Ovary (tissue), 7 donors: ENCODE measurements at regions not wholly inside any gene's neighbourhood (a gene's known extent, or its start where the extent isn't known, plus 50 kb on each side); places are given as distances from the start of the nearest gene placed in this dataset.
"Not testable (repeated sequence)": the region's sequence is repeated elsewhere in the genome, so short reads cannot be mapped to it uniquely, and the experiment has no call there.

ENCODE experiments used
- DNase-seq, 5 donors: peaks; one replicate each; pipeline ENCODE4 v3.0.0-alpha.2; 2019 to 2020
- H3K27ac ChIP-seq, 2 donors: fragments of 200-600 bp; one replicate each; pipeline versions ENCODE4 v1.5.1 to v1.8.0; 2019 to 2022
- H3K27me3 ChIP-seq: fragments of 200-600 bp; one replicate; pipeline ENCODE4 v1.8.0; 2022
- H3K36me3 ChIP-seq: fragments of 200-600 bp; sonication (generic); one replicate; pipeline ENCODE4 v1.5.1; 2019
- H3K4me1 ChIP-seq: one replicate; pipeline ENCODE4 v1.8.1; 2013; ENCODE audit warnings: mild to moderate bottlenecking, moderate library complexity; ENCODE audit not compliant: insufficient read depth
- H3K4me3 ChIP-seq: fragments of 200-600 bp; sonication (generic); one replicate; pipeline ENCODE4 v1.5.1; 2017
- H3K9me3 ChIP-seq, 2 donors: fragments of 200-600 bp in 1 of 2; sonication (generic) in 1 of 2; one replicate each; pipeline versions ENCODE4 v1.5.1 to v1.8.1; 2013 to 2019; ENCODE audit warnings: mild to moderate bottlenecking in 1 of 2, moderate library complexity in 1 of 2
- EP300 ChIP-seq: sonication (generic); formaldehyde crosslinking; IDR thresholded peaks from one replicate; pipeline ENCODE4 v1.6.1; 2017; ENCODE audit warnings: antibody characterized with exemption
- POLR2A ChIP-seq: fragments of 450-650 bp; IDR thresholded peaks from one replicate; pipeline ENCODE4 v1.6.1; 2017; ENCODE audit warnings: antibody characterized with exemption, mild to moderate bottlenecking, moderate library complexity
- WGBS, 3 donors: extraction: QIAGEN DNeasy Blood & Tissue Kit in 1 of 3; methylation state at CpG; one replicate each; pipeline versions ENCODE4 v1.1.5 to v1.1.7; 2013 to 2017; 5-methylcytosine and 5-hydroxymethylcytosine counted together
- intact Hi-C, 4 donors: fragments of 100-400 bp; cut with DNase I; formaldehyde crosslinking; loops; one replicate each; pipeline versions ENCODE4 v1.11.0 to v1.15.1; 2022 to 2023
- TF ChIP-seq, protein P1 (sequence below), 3 donors: fragments of 450-650 bp in 2 of 3; fragments of 200-600 bp in 1 of 3; IDR thresholded peaks; one replicate each; pipeline versions ENCODE4 v1.5.1 to v1.8.0; 2016 to 2022; ENCODE audit warnings: antibody characterized with exemption in 3 of 3, mild to moderate bottlenecking in 1 of 3
- donor health status: DM: no; HTN: no; CAD: no; lungs with moderate emphysema.
- donor health status: DM: no; HTN: no; CAD: no.
- donor health status: Bipolar disorder and iron deficiency.
- donor health status: DM: no; HTN: no; CAD: no.
- donor health status: DM: yes; HTN: yes; CAD: no.

DNA sequence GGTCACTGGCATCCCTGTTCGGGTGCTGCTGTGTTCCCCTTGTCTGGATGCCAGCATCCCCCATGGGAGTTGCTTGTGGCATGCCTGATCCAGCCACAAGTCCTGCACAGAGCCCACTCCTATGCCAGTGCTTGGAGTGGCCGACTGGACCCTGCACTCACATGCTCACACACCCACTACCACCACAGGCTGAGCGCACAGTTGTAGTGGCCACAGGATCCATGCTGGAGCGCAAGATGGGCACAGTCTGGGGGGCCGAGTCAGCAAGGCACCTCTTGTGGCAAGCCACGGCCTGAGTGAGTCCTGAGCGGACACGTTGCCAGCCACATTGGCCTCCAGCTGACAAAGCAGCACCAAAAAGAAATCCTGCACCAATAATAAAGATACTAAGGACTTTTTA is 661.6 kb upstream of the TMPRSS15 start:
- 74 to 92% (median 91%) methylated on average over 8 of the region's 8 CpGs for WGBS, 3 donors
- Histone ChIP-seq H3K36me3 (no peaks in the 10 kb centered on the region), H3K27ac (no peak overlapping the region), H3K4me1 (no peaks in the 10 kb centered on the region), H3K4me3 (no peak overlapping the region), H3K9me3 (peaks cover 0 to 4% of the 10 kb centered on the region in 2 donors), H3K27me3 (no peaks in the 10 kb centered on the region)
- no peak for DNase-seq
- TF ChIP-seq EP300 (no peak), POLR2A (no peak)
- TF ChIP-seq, protein P1, sequence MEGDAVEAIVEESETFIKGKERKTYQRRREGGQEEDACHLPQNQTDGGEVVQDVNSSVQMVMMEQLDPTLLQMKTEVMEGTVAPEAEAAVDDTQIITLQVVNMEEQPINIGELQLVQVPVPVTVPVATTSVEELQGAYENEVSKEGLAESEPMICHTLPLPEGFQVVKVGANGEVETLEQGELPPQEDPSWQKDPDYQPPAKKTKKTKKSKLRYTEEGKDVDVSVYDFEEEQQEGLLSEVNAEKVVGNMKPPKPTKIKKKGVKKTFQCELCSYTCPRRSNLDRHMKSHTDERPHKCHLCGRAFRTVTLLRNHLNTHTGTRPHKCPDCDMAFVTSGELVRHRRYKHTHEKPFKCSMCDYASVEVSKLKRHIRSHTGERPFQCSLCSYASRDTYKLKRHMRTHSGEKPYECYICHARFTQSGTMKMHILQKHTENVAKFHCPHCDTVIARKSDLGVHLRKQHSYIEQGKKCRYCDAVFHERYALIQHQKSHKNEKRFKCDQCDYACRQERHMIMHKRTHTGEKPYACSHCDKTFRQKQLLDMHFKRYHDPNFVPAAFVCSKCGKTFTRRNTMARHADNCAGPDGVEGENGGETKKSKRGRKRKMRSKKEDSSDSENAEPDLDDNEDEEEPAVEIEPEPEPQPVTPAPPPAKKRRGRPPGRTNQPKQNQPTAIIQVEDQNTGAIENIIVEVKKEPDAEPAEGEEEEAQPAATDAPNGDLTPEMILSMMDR (IDR thresholded peaks at IDR 0.05) = no peak
- intact Hi-C loops = no loop called here

DNA sequence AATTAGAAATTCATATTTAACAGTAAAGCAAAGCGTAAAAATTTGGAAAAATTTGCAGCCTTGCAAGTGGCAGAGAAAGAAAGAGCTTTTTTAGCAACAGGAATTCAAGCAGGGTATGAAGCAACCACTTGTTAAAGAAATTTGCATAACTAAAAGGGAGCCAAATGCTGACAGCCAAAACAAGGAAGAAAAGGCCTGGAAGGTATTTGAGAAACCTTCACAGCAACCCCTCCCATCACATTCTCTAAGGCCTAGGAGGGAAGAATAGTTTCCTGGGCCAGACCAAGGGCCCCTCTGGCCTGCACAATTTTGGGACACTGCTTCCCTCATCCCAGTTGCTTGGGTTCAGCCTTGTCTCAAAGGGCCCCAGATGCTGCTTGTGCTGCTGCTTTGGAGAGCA is 672.4 kb upstream of the TMPRSS15 start:
- TF ChIP-seq POLR2A (no peak), EP300 (no peak)
- intact Hi-C loops = no loop called here
- 81 to 90% (median 82%) methylated on average over 1 of the region's 1 CpG for WGBS, 3 donors

GRCh38 chr21:19109694-19110093 is 706.1 kb upstream of the TMPRSS15 start:
- Histone ChIP-seq H3K27me3 (no peaks in the 10 kb centered on the region), H3K9me3 (no peaks in the 10 kb centered on the region), H3K36me3 (no peaks in the 10 kb centered on the region), H3K27ac (no peak overlapping the region), H3K4me1 (no peaks in the 10 kb centered on the region), H3K4me3 (no peak overlapping the region)
- intact Hi-C loops = loop anchor here in 1 of 4 donors (10.0 kb wide), 1 partner anchor 65 kb away; no protein-coding TSS in a partner anchor
- 56 to 66% (median 60%) methylated on average over 2 of the region's 2 CpGs for WGBS, 3 donors
- no peak for DNase-seq
- TF ChIP-seq POLR2A (no peak), EP300 (no peak)
- TF ChIP-seq, protein P1 (IDR thresholded peaks at IDR 0.05) = no peak

More for the DNA sequence above, 672.4 kb upstream of the TMPRSS15 start:
- Histone ChIP-seq H3K4me3 (no peak overlapping the region), H3K36me3 (no peaks in the 10 kb centered on the region), H3K27ac (no peak overlapping the region), H3K9me3 (no peaks in the 10 kb centered on the region), H3K4me1 (no peaks in the 10 kb centered on the region), H3K27me3 (no peaks in the 10 kb centered on the region)
- DNase-seq = no peak

DNA sequence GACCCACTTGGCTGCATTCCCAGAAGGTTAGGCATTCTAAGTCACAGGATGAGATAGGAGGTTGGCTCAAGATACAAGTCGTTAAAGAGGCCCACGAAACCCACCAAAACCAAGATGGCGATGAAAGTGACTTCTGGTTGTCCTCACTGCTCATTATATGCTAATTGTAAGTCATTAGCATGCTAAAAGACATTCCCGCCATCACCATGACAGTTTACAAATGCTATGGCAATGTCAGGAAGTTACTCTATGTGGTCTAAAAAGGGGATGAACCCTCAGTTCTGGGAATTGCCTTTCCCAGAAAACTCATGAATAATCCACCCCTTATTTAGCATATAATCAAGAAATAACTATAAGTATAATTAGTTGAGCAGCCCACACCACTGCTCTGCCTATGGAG is 715.7 kb upstream of the TMPRSS15 start:
- intact Hi-C loops, H3K27ac ChIP-seq, H3K36me3 ChIP-seq, H3K4me1 ChIP-seq, H3K27me3 ChIP-seq, H3K9me3 ChIP-seq, DNase-seq, H3K4me3 ChIP-seq: not testable (repeated sequence)
- WGBS, 3 donors = 71 to 83% (median 74%) methylated on average over 4 of the region's 4 CpGs

DNA sequence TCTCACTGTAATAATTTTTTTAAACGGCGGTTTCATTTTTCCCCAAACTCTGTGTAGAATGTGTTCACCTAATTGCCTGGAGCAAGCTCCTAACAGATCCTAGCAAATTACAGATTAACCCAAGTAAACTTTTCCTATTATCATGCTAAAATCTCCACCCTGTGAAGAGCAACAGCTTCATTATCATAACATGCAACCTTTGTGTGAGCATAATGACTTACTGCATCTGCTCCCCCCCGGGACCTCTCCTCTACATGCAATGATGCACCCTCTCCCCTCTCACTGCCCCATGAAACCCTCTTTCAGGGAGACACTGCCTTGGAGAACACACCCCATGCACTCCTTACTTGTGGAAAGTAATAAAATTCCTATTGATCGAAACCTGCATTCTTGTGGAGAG is 717.0 kb upstream of the TMPRSS15 start:
- no peak overlapping the region for H3K27ac ChIP-seq
- TF ChIP-seq EP300 (no peak), POLR2A (no peak)
- TF ChIP-seq, protein P1 (IDR thresholded peaks at IDR 0.05) = no peak

More for the DNA sequence above, 717.0 kb upstream of the TMPRSS15 start:
- H3K4me3 ChIP-seq = no peak overlapping the region
- no peaks in the 10 kb centered on the region for H3K9me3 ChIP-seq
- H3K27me3 ChIP-seq = no peaks in the 10 kb centered on the region
- intact Hi-C loops = no loop called here
- no peaks in the 10 kb centered on the region for H3K4me1 ChIP-seq
- DNase-seq = no peak
- 89 to 95% (median 89%) methylated on average over 4 of the region's 4 CpGs for WGBS, 3 donors
- no peaks in the 10 kb centered on the region for H3K36me3 ChIP-seq
